Duodenal mucosa (tissue), 2 donors: ENCODE measurements at regions not wholly inside any gene's neighbourhood (a gene's known extent, or its start where the extent isn't known, plus 50 kb on each side); places are given as distances from the start of the nearest gene placed in this dataset.

Experiments used
- H3K27ac ChIP-seq: one replicate; pipeline ENCODE4 v1.7.0; 2013; ENCODE audit warnings: low read depth, low read length
- H3K27me3 ChIP-seq, 2 donors: one replicate each; pipeline ENCODE4 v1.7.0; 2013; ENCODE audit warnings: low read length in 2 of 2, control low read depth in 1 of 2; ENCODE audit not compliant: insufficient read depth in 2 of 2, control insufficient read depth in 1 of 2
- H3K36me3 ChIP-seq, 2 donors: one replicate each; pipeline ENCODE4 v1.7.0; 2013; ENCODE audit warnings: low read length in 2 of 2, control low read depth in 1 of 2; ENCODE audit not compliant: insufficient read depth in 2 of 2, control insufficient read depth in 1 of 2
- H3K4me1 ChIP-seq, 2 donors: one replicate each; pipeline ENCODE4 v1.7.0; 2013; ENCODE audit warnings: low read length in 2 of 2, control low read depth in 1 of 2; ENCODE audit not compliant: insufficient read depth in 2 of 2, control insufficient read depth in 1 of 2
- H3K4me3 ChIP-seq, 2 donors: one replicate each; pipeline ENCODE4 v1.7.0; 2013; ENCODE audit warnings: low read length in 2 of 2, low read depth in 1 of 2
- H3K9ac ChIP-seq, 2 donors: one replicate each; pipeline ENCODE4 v1.7.0; 2013; ENCODE audit warnings: low read length in 2 of 2, low read depth in 1 of 2
- H3K9me3 ChIP-seq, 2 donors: one replicate each; pipeline ENCODE4 v1.7.0; 2013; ENCODE audit warnings: low read length in 2 of 2, control low read depth in 1 of 2; ENCODE audit not compliant: control insufficient read depth in 1 of 2

- Histone ChIP-seq H3K36me3 (no peaks in the 10 kb centered on the region), H3K9me3 (no peaks in the 10 kb centered on the region), H3K27ac (no peak overlapping the region), H3K4me3 (no peak overlapping the region), H3K9ac (no peak overlapping the region), H3K27me3 (no peaks in the 10 kb centered on the region), H3K4me1 (no peaks in the 10 kb centered on the region)
Observed at GRCh38 chr5:4413996-4414395, 726.1 kb upstream of the ADAMTS16 start.

- no peaks in the 10 kb centered on the region for H3K4me1 ChIP-seq
- no peaks in the 10 kb centered on the region for H3K36me3 ChIP-seq
- H3K9me3 ChIP-seq = no peaks in the 10 kb centered on the region
- H3K4me3 ChIP-seq = no peak overlapping the region
- H3K27ac ChIP-seq = no peak overlapping the region
- H3K9ac ChIP-seq = no peak overlapping the region
- H3K27me3 ChIP-seq = no peaks in the 10 kb centered on the region
Observed at GRCh38 chr5:4418084-4418483, 722.0 kb upstream of the ADAMTS16 start.

GRCh38 chr5:4419281-4419680 lies 720.8 kb upstream of the ADAMTS16 start:
- Histone ChIP-seq H3K27ac (no peak overlapping the region), H3K36me3 (no peaks in the 10 kb centered on the region), H3K27me3 (no peaks in the 10 kb centered on the region), H3K4me3 (no peak overlapping the region), H3K9me3 (no peaks in the 10 kb centered on the region), H3K4me1 (no peaks in the 10 kb centered on the region), H3K9ac (no peak overlapping the region)

GRCh38 chr5:4420177-4420576 lies 720.0 kb upstream of the ADAMTS16 start:
- H3K9ac ChIP-seq = no peak overlapping the region
- H3K4me3 ChIP-seq = no peak overlapping the region
- no peaks in the 10 kb centered on the region for H3K9me3 ChIP-seq
- no peak overlapping the region for H3K27ac ChIP-seq
- no peaks in the 10 kb centered on the region for H3K4me1 ChIP-seq
- H3K27me3 ChIP-seq = no peaks in the 10 kb centered on the region
- no peaks in the 10 kb centered on the region for H3K36me3 ChIP-seq

GRCh38 chr5:4420681-4421080 lies 719.4 kb upstream of the ADAMTS16 start:
- no peak overlapping the region for H3K4me3 ChIP-seq
- no peaks in the 10 kb centered on the region for H3K36me3 ChIP-seq
- no peaks in the 10 kb centered on the region for H3K9me3 ChIP-seq
- H3K27ac ChIP-seq = no peak overlapping the region
- H3K4me1 ChIP-seq = no peaks in the 10 kb centered on the region
- no peaks in the 10 kb centered on the region for H3K27me3 ChIP-seq
- H3K9ac ChIP-seq = no peak overlapping the region

GRCh38 chr5:4422247-4422646 lies 717.9 kb upstream of the ADAMTS16 start:
- Histone ChIP-seq H3K27me3 (no peaks in the 10 kb centered on the region), H3K27ac (no peak overlapping the region), H3K9ac (no peak overlapping the region), H3K36me3 (no peaks in the 10 kb centered on the region), H3K9me3 (no peaks in the 10 kb centered on the region), H3K4me1 (no peaks in the 10 kb centered on the region), H3K4me3 (no peak overlapping the region)

GRCh38 chr5:4424895-4425294 lies 715.2 kb upstream of the ADAMTS16 start:
- H3K27ac ChIP-seq = no peak overlapping the region
- H3K36me3 ChIP-seq = no peaks in the 10 kb centered on the region
- H3K9ac ChIP-seq = no peak overlapping the region
- no peaks in the 10 kb centered on the region for H3K27me3 ChIP-seq
- H3K9me3 ChIP-seq = no peaks in the 10 kb centered on the region
- no peaks in the 10 kb centered on the region for H3K4me1 ChIP-seq
- H3K4me3 ChIP-seq = no peak overlapping the region

GRCh38 chr5:4440536-4440935 lies 699.6 kb upstream of the ADAMTS16 start:
- Histone ChIP-seq H3K4me1 (no peaks in the 10 kb centered on the region), H3K4me3 (no peak overlapping the region)

GRCh38 chr5:4442221-4442620 lies 697.9 kb upstream of the ADAMTS16 start:
- no peak overlapping the region for H3K9ac ChIP-seq
- H3K27ac ChIP-seq = no peak overlapping the region
- H3K36me3 ChIP-seq = no peaks in the 10 kb centered on the region
- H3K4me3 ChIP-seq = no peak overlapping the region
- H3K9me3 ChIP-seq = peaks cover 1 to 6% of the 10 kb centered on the region in 2 donors
- H3K4me1 ChIP-seq = no peaks in the 10 kb centered on the region
- no peaks in the 10 kb centered on the region for H3K27me3 ChIP-seq

More at GRCh38 chr5:4440536-4440935, 699.6 kb upstream of the ADAMTS16 start:
- H3K9ac ChIP-seq = no peak overlapping the region
- H3K27ac ChIP-seq = no peak overlapping the region
- H3K9me3 ChIP-seq = peaks cover 0 to 2% of the 10 kb centered on the region in 2 donors
- H3K36me3 ChIP-seq = no peaks in the 10 kb centered on the region
- no peaks in the 10 kb centered on the region for H3K27me3 ChIP-seq

- Histone ChIP-seq H3K27ac (no peak overlapping the region), H3K36me3 (no peaks in the 10 kb centered on the region), H3K9ac (no peak overlapping the region), H3K4me1 (no peaks in the 10 kb centered on the region), H3K9me3 (peaks cover 5 to 6% of the 10 kb centered on the region in 2 donors), H3K27me3 (no peaks in the 10 kb centered on the region), H3K4me3 (no peak overlapping the region)
Observed at GRCh38 chr5:4447657-4448056, 692.5 kb upstream of the ADAMTS16 start.

- Histone ChIP-seq H3K27me3 (no peaks in the 10 kb centered on the region), H3K36me3 (no peaks in the 10 kb centered on the region), H3K4me1 (no peaks in the 10 kb centered on the region), H3K27ac (no peak overlapping the region), H3K9ac (no peak overlapping the region), H3K9me3 (no peaks in the 10 kb centered on the region), H3K4me3 (no peak overlapping the region)
Observed at GRCh38 chr5:4453655-4454054, 686.5 kb upstream of the ADAMTS16 start.
